ENCODE measurements at regions not wholly inside any gene's neighbourhood (a gene's known extent, or its start where the extent isn't known, plus 50 kb on each side); places are given as distances from the start of the nearest gene placed in this dataset.

GRCh38 chr11:112631333-112631732 lies 329.9 kb upstream of the NCAM1 start:
- Histone ChIP-seq H3K36me3 (ENCODE audit: control insufficient read depth in 2 of 2, extremely low read depth in 1 of 2, insufficient read depth in 2 of 2, low read length in 2 of 2) (no peaks in the 10 kb centered on the region), H3K79me2 (ENCODE audit: control insufficient read depth, insufficient read depth, low read length) (no peaks in the 10 kb centered on the region), H3K4me1 (ENCODE audit: control insufficient read depth, extremely low read depth, insufficient read depth, low read length) (no peaks in the 10 kb centered on the region), H2AFZ (ENCODE audit: low read depth, low read length) (no peak overlapping the region), H3K27ac (ENCODE audit: insufficient read depth, low read depth, low read length) (no peak overlapping the region), H4K20me1 (replicated peaks; ENCODE audit: control insufficient read depth, extremely low read depth, insufficient read depth, low read length) (no peaks in the 10 kb centered on the region), H3K4me2 (ENCODE audit: insufficient read depth, low read length) (no peak overlapping the region), H3K4me3 (replicated peaks in 1 of 3; ENCODE audit: insufficient read depth in 1 of 3, low read depth in 1 of 3, low read length in 3 of 3) (no peak overlapping the region), H3K9me1 (replicated peaks; ENCODE audit: control insufficient read depth, extremely low read depth, insufficient read depth, low read length) (no peaks in the 10 kb centered on the region), H3K9ac (replicated peaks; ENCODE audit: extremely low read depth, insufficient read depth, low read length) (no peak overlapping the region), H3K27me3 (ENCODE audit: control insufficient read depth in 2 of 2, insufficient read depth in 2 of 2, low read length in 2 of 2) (no peaks in the 10 kb centered on the region), H3K9me3 (replicated peaks; ENCODE audit: control insufficient read depth, insufficient read depth, low read length) (no peaks in the 10 kb centered on the region)
- BruUV-seq (replicated peaks): no TSS peak
- TF ChIP-seq MYC (IDR thresholded peaks at IDR 0.05; ENCODE audit: low read depth, low read length): no peak
- no peak for TF ChIP-seq JUN (IDR thresholded peaks at IDR 0.05; ENCODE audit: borderline replicate concordance, insufficient read depth, insufficient read length, low read depth)
- ChIA-PET POLR2A (no interaction called here), CTCF (no interaction called here)
- intact Hi-C loops (cut with micrococcal nuclease): no loop called here
- dilution Hi-C loops (cut with MboI; ENCODE audit: extremely low pct_ligation_motif_present, low sequenced_read_pairs): no loop called here
- DNase-seq (ENCODE audit: low read depth, low spot score): no peak
- no peak for FAIRE-seq

- TF ChIP-seq POLR2A (IDR thresholded peaks at IDR 0.05; ENCODE audit: low read depth, low read length) (no peak), EZH2 (IDR thresholded peaks at IDR 0.05; ENCODE audit: borderline replicate concordance, low read depth, low read length, severe bottlenecking) (no peak), MYC (IDR thresholded peaks at IDR 0.05; ENCODE audit: low read depth, low read length) (no peak), MAX (IDR thresholded peaks at IDR 0.05; ENCODE audit: insufficient read depth, insufficient read length) (no peak), POLR2AphosphoS5 (IDR thresholded peaks at IDR 0.05; ENCODE audit: insufficient read depth, low read depth, low read length) (no peak), FOS (IDR thresholded peaks at IDR 0.05; ENCODE audit: borderline replicate concordance, insufficient read depth, low read length) (no peak), CTCF (IDR thresholded peaks at IDR 0.05; ENCODE audit: extremely low read depth in 1 of 2, insufficient read depth in 1 of 2, low read depth in 1 of 2, low read length in 2 of 2) (no peak), GATA2 (IDR thresholded peaks at IDR 0.05; ENCODE audit: insufficient read depth, insufficient read length, low read depth, low read length) (no peak), JUN (IDR thresholded peaks at IDR 0.05; ENCODE audit: borderline replicate concordance, insufficient read depth, insufficient read length, low read depth) (no peak)
- no peaks in the 10 kb centered on the region for H3K27me3 ChIP-seq (ENCODE audit: control insufficient read depth in 2 of 2, insufficient read depth in 2 of 2, low read length in 2 of 2)
- FAIRE-seq: no peak
- no peaks in the 10 kb centered on the region for H3K36me3 ChIP-seq (ENCODE audit: control insufficient read depth in 2 of 2, extremely low read depth in 1 of 2, insufficient read depth in 2 of 2, low read length in 2 of 2)
- H3K9me3 ChIP-seq (replicated peaks; ENCODE audit: control insufficient read depth, insufficient read depth, low read length): no peaks in the 10 kb centered on the region
- no peak overlapping the region for H2AFZ ChIP-seq (ENCODE audit: low read depth, low read length)
- dilution Hi-C loops (cut with MboI; ENCODE audit: extremely low pct_ligation_motif_present, low sequenced_read_pairs): no loop called here
- no peak for DNase-seq (ENCODE audit: low read depth, low spot score)
- H3K9me1 ChIP-seq (replicated peaks; ENCODE audit: control insufficient read depth, extremely low read depth, insufficient read depth, low read length): no peaks in the 10 kb centered on the region
- H4K20me1 ChIP-seq (replicated peaks; ENCODE audit: control insufficient read depth, extremely low read depth, insufficient read depth, low read length): no peaks in the 10 kb centered on the region
- ChIA-PET CTCF (interaction anchor here (1.0 kb wide), 1 partner anchor 45 kb away, joined by 3 read pairs; no protein-coding TSS in a partner anchor), POLR2A (no interaction called here)
- no peak overlapping the region for H3K9ac ChIP-seq (replicated peaks; ENCODE audit: extremely low read depth, insufficient read depth, low read length)
- BruUV-seq (replicated peaks): no TSS peak
- no peak overlapping the region for H3K27ac ChIP-seq (ENCODE audit: insufficient read depth, low read depth, low read length)
- no peaks in the 10 kb centered on the region for H3K4me1 ChIP-seq (ENCODE audit: control insufficient read depth, extremely low read depth, insufficient read depth, low read length)
- H3K4me3 ChIP-seq (replicated peaks in 1 of 3; ENCODE audit: insufficient read depth in 1 of 3, low read depth in 1 of 3, low read length in 3 of 3): no peak overlapping the region
- H3K4me2 ChIP-seq (ENCODE audit: insufficient read depth, low read length): no peak overlapping the region
- intact Hi-C loops (cut with micrococcal nuclease): no loop called here
- no peaks in the 10 kb centered on the region for H3K79me2 ChIP-seq (ENCODE audit: control insufficient read depth, insufficient read depth, low read length)
Measured at GRCh38 chr11:112632866-112633505, 328.2 kb upstream of the NCAM1 start.
